HG02642 (cell line): ENCODE measurements at regions not wholly inside any gene's neighbourhood (a gene's known extent, or its start where the extent isn't known, plus 50 kb on each side); places are given as distances from the start of the nearest gene placed in this dataset.
"Not testable (repeated sequence)": the region's sequence is repeated elsewhere in the genome, so short reads cannot be mapped to it uniquely, and the experiment has no call there.

Source experiments
- ATAC-seq: cut with Tn5 transposase; IDR thresholded peaks from one replicate; pipeline ENCODE4 v1.9.1; 2021; ENCODE audit warnings: mild to moderate bottlenecking; ENCODE audit not compliant: unreplicated experiment, poor library complexity

DNA sequence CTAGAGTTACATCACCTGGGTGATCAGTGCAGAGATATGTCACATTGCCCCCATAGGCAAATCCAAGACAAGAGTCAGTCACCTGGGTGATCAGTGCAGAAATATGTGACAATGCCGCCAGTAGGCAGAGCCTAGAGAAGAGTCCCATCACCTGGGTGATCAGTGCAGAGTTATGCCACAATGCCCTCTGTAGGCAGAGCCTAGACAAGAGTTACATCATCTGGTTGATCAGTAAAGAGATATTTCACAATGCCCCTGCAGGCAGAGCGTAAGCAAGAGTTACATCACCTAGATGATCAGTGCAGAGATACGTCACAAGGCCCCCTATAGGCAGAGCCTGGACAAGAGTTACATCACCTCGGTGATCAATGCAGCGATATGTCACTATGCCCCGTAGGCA is 63.3 kb upstream of the FRG2B start:
- not testable (repeated sequence) for ATAC-seq

DNA sequence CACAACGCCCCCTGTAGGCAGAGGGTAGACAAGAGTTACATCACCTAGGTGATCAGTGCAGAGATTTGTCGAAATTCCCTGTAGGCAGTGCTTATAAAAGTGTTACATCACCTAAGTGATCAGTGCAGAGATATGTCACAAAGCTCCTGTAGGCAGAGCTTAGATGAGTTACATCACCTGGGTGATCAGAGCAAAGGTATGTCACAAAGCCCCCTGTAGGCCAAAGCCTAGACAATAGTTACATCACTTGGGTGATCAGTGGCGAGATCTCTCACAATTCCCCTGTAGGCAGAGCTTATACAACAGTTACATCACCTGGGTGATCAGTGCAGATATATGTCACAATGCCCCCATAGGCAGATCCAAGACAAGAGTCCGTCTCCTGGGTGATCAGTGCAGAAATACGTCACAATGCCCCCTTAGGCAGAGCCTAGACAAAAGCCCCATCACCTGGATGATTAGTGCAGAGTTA is 61.9 kb upstream of the FRG2B start:
- peak; percentile 33 for ATAC-seq

DNA sequence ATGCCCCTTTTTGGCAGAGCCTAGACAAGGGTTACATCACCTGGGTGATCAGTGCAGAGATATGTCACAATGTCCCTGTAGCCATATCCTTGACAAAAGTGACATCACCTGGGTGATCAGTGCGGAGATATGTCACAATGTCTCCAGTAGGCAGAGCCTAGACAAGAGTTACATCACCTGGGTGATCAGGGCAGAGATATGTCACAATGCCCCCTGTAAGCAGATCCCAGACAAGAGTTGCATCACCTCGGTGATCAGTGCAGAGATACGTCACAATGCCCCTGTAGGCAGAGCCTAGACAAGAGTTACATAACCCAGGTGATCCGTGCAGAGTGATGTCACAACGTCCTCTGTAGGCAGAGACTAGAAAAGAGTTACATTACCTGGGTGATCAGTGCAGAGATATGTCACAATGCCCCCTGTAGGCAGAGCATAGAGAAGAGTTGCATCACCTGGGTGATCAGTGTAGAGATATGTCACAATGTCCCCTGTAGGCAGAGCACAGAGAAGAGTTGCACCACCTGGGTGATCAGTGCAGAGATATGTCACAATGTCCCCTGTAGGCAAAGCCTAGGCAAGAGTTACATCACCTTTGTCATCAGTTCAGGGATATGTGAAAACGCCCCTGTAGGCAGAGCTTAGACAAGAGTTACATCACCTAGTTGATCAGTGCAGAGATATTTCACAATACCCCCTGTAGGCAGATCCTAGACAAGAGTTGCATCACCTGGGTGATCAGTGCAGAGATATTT is 61.3 kb upstream of the FRG2B start:
- peak; percentile 56 for ATAC-seq

- ATAC-seq, result peak; percentile 27
Observed at GRCh38 chr10:133686992-133687391, 60.4 kb upstream of the FRG2B start.
